Type B pancreatic cell (in vitro differentiated cells): ENCODE measurements at regions not wholly inside any gene's neighbourhood (a gene's known extent, or its start where the extent isn't known, plus 50 kb on each side); places are given as distances from the start of the nearest gene placed in this dataset.

ENCODE experiments used
- DNase-seq: peaks from one replicate; pipeline ENCODE4 v3.0.0; 2021; ENCODE audit warnings: mixed read lengths; ENCODE audit not compliant: unreplicated experiment; ENCODE audit errors: extremely low spot score
- H3K27ac Mint-ChIP-seq: 2 replicates; pipeline ENCODE4 v1.8.0; 2021; ENCODE audit warnings: mild to moderate bottlenecking, mixed read lengths
- H3K27me3 Mint-ChIP-seq: 2 replicates; pipeline ENCODE4 v1.8.0; 2021; ENCODE audit warnings: mixed read lengths
- H3K36me3 Mint-ChIP-seq: 2 replicates; pipeline ENCODE4 v1.8.0; 2021; ENCODE audit warnings: mixed read lengths
- H3K4me1 Mint-ChIP-seq: one replicate; pipeline ENCODE4 v1.8.0; 2021; ENCODE audit warnings: mixed read lengths; ENCODE audit not compliant: unreplicated experiment
- H3K4me3 Mint-ChIP-seq: 2 replicates; pipeline ENCODE4 v1.8.0; 2021; ENCODE audit warnings: mild to moderate bottlenecking, mixed read lengths
- H3K9me3 Mint-ChIP-seq: 2 replicates; pipeline ENCODE4 v1.8.0; 2021; ENCODE audit warnings: mixed read lengths
- TF ChIP-seq, protein P1 (sequence below): fragments of 200-600 bp; sonication (generic); conservative IDR thresholded peaks from 2 replicates; pipeline ENCODE4 v1.5.0; 2021; ENCODE audit warnings: antibody characterized with exemption, mild to moderate bottlenecking

DNA sequence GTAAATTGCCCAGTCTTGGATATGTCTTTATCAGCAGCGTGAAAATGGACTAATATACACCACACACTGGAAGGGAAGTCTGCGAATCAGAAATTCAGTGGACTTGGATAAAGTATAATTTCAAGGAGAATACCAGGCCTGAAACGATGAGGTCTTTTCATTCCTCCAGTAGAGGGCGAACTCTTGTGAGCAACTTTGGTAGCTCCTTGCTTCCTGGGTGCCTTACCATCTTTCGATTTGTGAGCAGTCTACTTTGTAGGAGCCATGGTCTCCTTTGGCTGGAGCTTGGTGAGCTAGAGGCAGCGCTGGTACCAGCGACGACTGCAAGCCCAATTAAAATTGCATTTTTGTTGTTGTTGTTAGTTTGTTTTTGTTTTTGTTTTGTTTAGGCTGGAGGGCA lies 791.9 kb downstream of the FAT4 start:
- no peaks in the 10 kb centered on the region for H3K36me3 Mint-ChIP-seq
- TF ChIP-seq, protein P1, sequence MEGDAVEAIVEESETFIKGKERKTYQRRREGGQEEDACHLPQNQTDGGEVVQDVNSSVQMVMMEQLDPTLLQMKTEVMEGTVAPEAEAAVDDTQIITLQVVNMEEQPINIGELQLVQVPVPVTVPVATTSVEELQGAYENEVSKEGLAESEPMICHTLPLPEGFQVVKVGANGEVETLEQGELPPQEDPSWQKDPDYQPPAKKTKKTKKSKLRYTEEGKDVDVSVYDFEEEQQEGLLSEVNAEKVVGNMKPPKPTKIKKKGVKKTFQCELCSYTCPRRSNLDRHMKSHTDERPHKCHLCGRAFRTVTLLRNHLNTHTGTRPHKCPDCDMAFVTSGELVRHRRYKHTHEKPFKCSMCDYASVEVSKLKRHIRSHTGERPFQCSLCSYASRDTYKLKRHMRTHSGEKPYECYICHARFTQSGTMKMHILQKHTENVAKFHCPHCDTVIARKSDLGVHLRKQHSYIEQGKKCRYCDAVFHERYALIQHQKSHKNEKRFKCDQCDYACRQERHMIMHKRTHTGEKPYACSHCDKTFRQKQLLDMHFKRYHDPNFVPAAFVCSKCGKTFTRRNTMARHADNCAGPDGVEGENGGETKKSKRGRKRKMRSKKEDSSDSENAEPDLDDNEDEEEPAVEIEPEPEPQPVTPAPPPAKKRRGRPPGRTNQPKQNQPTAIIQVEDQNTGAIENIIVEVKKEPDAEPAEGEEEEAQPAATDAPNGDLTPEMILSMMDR, result peak; percentile 40
- no peaks in the 10 kb centered on the region for H3K4me1 Mint-ChIP-seq
- no peak for DNase-seq
- H3K9me3 Mint-ChIP-seq, result peaks cover 10% of the 10 kb centered on the region
- H3K27ac Mint-ChIP-seq, result no peak overlapping the region
- no peaks in the 10 kb centered on the region for H3K27me3 Mint-ChIP-seq
- H3K4me3 Mint-ChIP-seq, result no peak overlapping the region

DNA sequence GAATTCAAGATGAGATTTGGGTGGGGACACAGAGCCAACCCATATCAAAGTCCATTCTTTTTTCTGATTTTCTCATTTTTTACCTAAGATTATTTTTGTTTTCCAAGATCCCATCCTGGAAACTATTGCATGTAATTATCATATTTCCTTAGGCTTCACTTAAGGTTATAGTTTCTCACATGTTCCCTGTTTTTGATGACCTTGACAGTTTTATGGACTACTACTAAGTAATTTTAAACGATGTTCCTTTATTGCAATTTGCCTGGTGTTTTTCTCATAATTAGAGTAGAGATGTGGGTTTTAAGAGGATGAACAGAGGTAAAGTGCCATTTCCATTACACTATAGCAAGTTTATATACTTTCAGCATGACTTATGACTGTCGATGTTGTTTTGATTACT lies 795.1 kb downstream of the FAT4 start:
- no peaks in the 10 kb centered on the region for H3K4me1 Mint-ChIP-seq
- H3K27me3 Mint-ChIP-seq, result no peaks in the 10 kb centered on the region
- H3K4me3 Mint-ChIP-seq, result no peak overlapping the region
- no peaks in the 10 kb centered on the region for H3K36me3 Mint-ChIP-seq
- H3K9me3 Mint-ChIP-seq, result peaks cover 10% of the 10 kb centered on the region
- DNase-seq, result no peak
- TF ChIP-seq, protein P1, result no peak
- no peak overlapping the region for H3K27ac Mint-ChIP-seq

- H3K4me1 Mint-ChIP-seq, result no peaks in the 10 kb centered on the region
- H3K4me3 Mint-ChIP-seq, result no peak overlapping the region
- no peak for DNase-seq
- no peak overlapping the region for H3K27ac Mint-ChIP-seq
- TF ChIP-seq, protein P1, result no peak
- no peaks in the 10 kb centered on the region for H3K27me3 Mint-ChIP-seq
- H3K36me3 Mint-ChIP-seq, result no peaks in the 10 kb centered on the region
- peaks cover 6% of the 10 kb centered on the region for H3K9me3 Mint-ChIP-seq
These were observed 798.3 kb downstream of the FAT4 start for GRCh38 chr4:126113058-126113457.

- no peaks in the 10 kb centered on the region for H3K9me3 Mint-ChIP-seq
- H3K27me3 Mint-ChIP-seq, result no peaks in the 10 kb centered on the region
- H3K27ac Mint-ChIP-seq, result no peak overlapping the region
- DNase-seq, result no peak
- no peak overlapping the region for H3K4me3 Mint-ChIP-seq
- TF ChIP-seq, protein P1, result no peak
- H3K4me1 Mint-ChIP-seq, result no peaks in the 10 kb centered on the region
- no peaks in the 10 kb centered on the region for H3K36me3 Mint-ChIP-seq
These were observed 809.0 kb downstream of the FAT4 start for GRCh38 chr4:126123611-126124325.

- no peaks in the 10 kb centered on the region for H3K27me3 Mint-ChIP-seq
- H3K4me3 Mint-ChIP-seq, result no peak overlapping the region
- no peaks in the 10 kb centered on the region for H3K36me3 Mint-ChIP-seq
- DNase-seq, result no peak
- no peak overlapping the region for H3K27ac Mint-ChIP-seq
- no peaks in the 10 kb centered on the region for H3K4me1 Mint-ChIP-seq
- H3K9me3 Mint-ChIP-seq, result no peaks in the 10 kb centered on the region
- TF ChIP-seq, protein P1, result no peak
These were observed 810.1 kb downstream of the FAT4 start for GRCh38 chr4:126124818-126125217.
